ENCODE measurements at regions not wholly inside any gene's neighbourhood (a gene's known extent, or its start where the extent isn't known, plus 50 kb on each side); places are given as distances from the start of the nearest gene placed in this dataset.

- TF ChIP-seq FOXA1 (IDR thresholded peaks at IDR 0.05) (no peak), BHLHE40 (IDR thresholded peaks at IDR 0.05; ENCODE audit: borderline replicate concordance) (no peak), SUZ12 (IDR thresholded peaks at IDR 0.05) (no peak), FOXK2 (IDR thresholded peaks at IDR 0.05) (no peak), L3MBTL2 (conservative IDR thresholded peaks at IDR 0.05) (no peak), TARDBP (IDR thresholded peaks at IDR 0.05) (no peak), FOXM1 (IDR thresholded peaks at IDR 0.05; ENCODE audit: borderline replicate concordance) (no peak), NFRKB (IDR thresholded peaks at IDR 0.05) (no peak), HDGF (IDR thresholded peaks at IDR 0.05; ENCODE audit: borderline replicate concordance) (no peak), PKNOX1 (IDR thresholded peaks at IDR 0.05) (no peak), SP1 (IDR thresholded peaks at IDR 0.05) (no peak)
These were observed 329.0 kb downstream of the NAF1 start for GRCh38 chr4:162837679-162838078.
